ENCODE measurements at regions not wholly inside any gene's neighbourhood (a gene's known extent, or its start where the extent isn't known, plus 50 kb on each side); places are given as distances from the start of the nearest gene placed in this dataset.

DNA sequence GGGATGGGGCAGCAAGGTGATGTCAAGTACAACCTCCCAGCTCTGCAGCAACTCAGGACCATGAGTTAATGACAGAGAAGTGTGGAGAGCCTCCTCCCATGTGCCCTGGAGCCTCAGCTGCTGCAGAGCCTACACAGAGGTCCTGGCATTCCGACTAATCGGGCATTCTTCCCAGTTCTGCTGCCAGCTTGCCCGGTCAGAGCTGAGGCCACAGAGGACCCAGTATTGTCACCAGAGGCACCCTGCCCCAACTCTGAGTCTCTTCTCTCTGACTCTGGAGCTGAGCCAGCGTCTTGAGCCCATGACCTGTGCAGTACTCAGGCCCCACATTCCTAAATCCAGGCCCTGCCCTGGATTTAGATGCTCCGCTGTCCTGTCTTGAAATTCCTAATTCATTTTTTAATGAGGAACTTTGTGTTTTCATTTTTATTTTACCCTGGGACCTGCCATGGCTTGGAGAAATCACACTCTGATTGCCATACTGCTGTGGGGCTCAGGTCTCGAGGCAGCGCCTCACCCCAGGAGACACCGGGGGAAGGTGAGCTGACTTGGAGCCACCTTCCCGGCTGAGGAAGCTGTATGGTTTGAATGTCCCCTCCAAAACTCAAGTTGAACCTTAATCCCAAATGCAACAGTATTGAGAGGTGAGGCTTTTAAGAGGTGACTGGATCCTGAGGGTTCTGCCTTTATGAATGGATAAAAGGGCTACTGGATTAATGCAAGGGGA, 144.9 kb upstream of the ZNF507 start:
- no peak overlapping the region for H3K18ac ChIP-seq (ENCODE audit: low read depth, low read length)
- H3K23ac ChIP-seq (ENCODE audit: low read depth, low read length), result no peak overlapping the region
- no peak overlapping the region for H2AK5ac ChIP-seq (ENCODE audit: low read depth, low read length)
- no peak for TF ChIP-seq MAFK (IDR thresholded peaks at IDR 0.05; ENCODE audit: low read depth, low read length)
- no peak for TF ChIP-seq MAZ (IDR thresholded peaks at IDR 0.05; ENCODE audit: borderline replicate concordance, low read depth, low read length)
- TF ChIP-seq, protein P1, sequence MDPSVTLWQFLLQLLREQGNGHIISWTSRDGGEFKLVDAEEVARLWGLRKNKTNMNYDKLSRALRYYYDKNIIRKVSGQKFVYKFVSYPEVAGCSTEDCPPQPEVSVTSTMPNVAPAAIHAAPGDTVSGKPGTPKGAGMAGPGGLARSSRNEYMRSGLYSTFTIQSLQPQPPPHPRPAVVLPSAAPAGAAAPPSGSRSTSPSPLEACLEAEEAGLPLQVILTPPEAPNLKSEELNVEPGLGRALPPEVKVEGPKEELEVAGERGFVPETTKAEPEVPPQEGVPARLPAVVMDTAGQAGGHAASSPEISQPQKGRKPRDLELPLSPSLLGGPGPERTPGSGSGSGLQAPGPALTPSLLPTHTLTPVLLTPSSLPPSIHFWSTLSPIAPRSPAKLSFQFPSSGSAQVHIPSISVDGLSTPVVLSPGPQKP (IDR thresholded peaks at IDR 0.05; ENCODE audit: borderline replicate concordance, low read depth, low read length), result no peak
- no peak for TF ChIP-seq POLR2A (IDR thresholded peaks at IDR 0.05; ENCODE audit: low read depth, low read length)
- no peak for TF ChIP-seq RCOR1 (IDR thresholded peaks at IDR 0.05; ENCODE audit: insufficient replicate concordance, low read length)
- TF ChIP-seq CHD1 (IDR thresholded peaks at IDR 0.05; ENCODE audit: low read depth, low read length), result no peak
- no peak for TF ChIP-seq FOS (IDR thresholded peaks at IDR 0.05; ENCODE audit: low read depth, low read length)
- TF ChIP-seq NFE2L2 (IDR thresholded peaks at IDR 0.05; ENCODE audit: low read depth, low read length), result no peak
- no peak overlapping the region for H3K9ac ChIP-seq (ENCODE audit: low read depth, low read length)
- H3K4me2 ChIP-seq (ENCODE audit: low read depth, low read length), result no peak overlapping the region
- no peak overlapping the region for H4K5ac ChIP-seq (ENCODE audit: low read depth, low read length)
- dilution Hi-C loops (cut with HindIII; ENCODE audit: low sequenced_read_pairs, unreplicated experiment) (no loop called here), intact Hi-C loops (cut with micrococcal nuclease) (no loop called here), in situ Hi-C loops (cut with MboI; ENCODE audit: low sequenced_read_pairs) (no loop called here)
- no peak overlapping the region for H3K4ac ChIP-seq (ENCODE audit: low read depth, low read length)
- no peak overlapping the region for H2AK9ac ChIP-seq (replicated peaks; ENCODE audit: low read depth, low read length, poor library complexity)
- POLR2A ChIA-PET (ENCODE audit: unreplicated experiment), result no interaction called here
- H2AFZ ChIP-seq (replicated peaks; ENCODE audit: low read length, poor library complexity), result no peak overlapping the region
- CTCF ChIA-PET, result no interaction called here
- ATAC-seq (ENCODE audit: low read depth) (no peak), DNase-seq (no peak)
- no peaks in the 10 kb centered on the region for H3K36me3 ChIP-seq (ENCODE audit: control insufficient read depth, insufficient read depth, low read length)
- no peak overlapping the region for H2BK5ac ChIP-seq (ENCODE audit: low read depth, low read length, poor library complexity, severe bottlenecking)
- H3K79me1 ChIP-seq (ENCODE audit: low read depth in 1 of 2, low read length in 2 of 2), result no peaks in the 10 kb centered on the region
- H3K56ac ChIP-seq (ENCODE audit: extremely low read depth, insufficient read depth, low read length), result no peak overlapping the region
- no peak overlapping the region for H3K27ac ChIP-seq (ENCODE audit: insufficient read depth, low read length)
- H3K9me3 ChIP-seq (ENCODE audit: control insufficient read depth, insufficient read depth, low read length), result no peaks in the 10 kb centered on the region
- no peak overlapping the region for H2BK15ac ChIP-seq (ENCODE audit: low read depth, low read length)
- no TSS peak for BruUV-seq (replicated peaks)
- H2BK20ac ChIP-seq (ENCODE audit: low read depth, low read length), result no peak overlapping the region
- no peaks in the 10 kb centered on the region for H3K4me1 ChIP-seq (ENCODE audit: control insufficient read depth, insufficient read depth, low read length)
- H3K9me1 ChIP-seq (ENCODE audit: insufficient read depth, low read length), result no peaks in the 10 kb centered on the region
- no peak overlapping the region for H3K4me3 ChIP-seq (ENCODE audit: insufficient read depth, low read depth, low read length)
- H4K8ac ChIP-seq (ENCODE audit: low read depth in 2 of 2, low read length in 2 of 2), result no peak overlapping the region
- no peak overlapping the region for H3K14ac ChIP-seq (replicated peaks; ENCODE audit: low read depth, low read length)
- H4K91ac ChIP-seq (ENCODE audit: insufficient read depth, low read depth, low read length), result no peak overlapping the region
- H3K27me3 ChIP-seq (ENCODE audit: control insufficient read depth, insufficient read depth, low read length), result no peaks in the 10 kb centered on the region
- WGBS, 2 experiments (ENCODE audit: extremely low coverage in 2 of 2, insufficient read length in 1 of 2), result 38% methylated on average over 3 of the region's 9 CpGs; no CpG with 5 or more reads in 1 of the 2 experiments
- H4K20me1 ChIP-seq (ENCODE audit: insufficient read depth, low read length), result no peaks in the 10 kb centered on the region
- no peak overlapping the region for H2BK120ac ChIP-seq (ENCODE audit: low read depth, low read length)

Data from IMR-90 (cell line).